ENCODE measurements at regions not wholly inside any gene's neighbourhood (a gene's known extent, or its start where the extent isn't known, plus 50 kb on each side); places are given as distances from the start of the nearest gene placed in this dataset.
"Not testable (repeated sequence)": the region's sequence is repeated elsewhere in the genome, so short reads cannot be mapped to it uniquely, and the experiment has no call there.

DNA sequence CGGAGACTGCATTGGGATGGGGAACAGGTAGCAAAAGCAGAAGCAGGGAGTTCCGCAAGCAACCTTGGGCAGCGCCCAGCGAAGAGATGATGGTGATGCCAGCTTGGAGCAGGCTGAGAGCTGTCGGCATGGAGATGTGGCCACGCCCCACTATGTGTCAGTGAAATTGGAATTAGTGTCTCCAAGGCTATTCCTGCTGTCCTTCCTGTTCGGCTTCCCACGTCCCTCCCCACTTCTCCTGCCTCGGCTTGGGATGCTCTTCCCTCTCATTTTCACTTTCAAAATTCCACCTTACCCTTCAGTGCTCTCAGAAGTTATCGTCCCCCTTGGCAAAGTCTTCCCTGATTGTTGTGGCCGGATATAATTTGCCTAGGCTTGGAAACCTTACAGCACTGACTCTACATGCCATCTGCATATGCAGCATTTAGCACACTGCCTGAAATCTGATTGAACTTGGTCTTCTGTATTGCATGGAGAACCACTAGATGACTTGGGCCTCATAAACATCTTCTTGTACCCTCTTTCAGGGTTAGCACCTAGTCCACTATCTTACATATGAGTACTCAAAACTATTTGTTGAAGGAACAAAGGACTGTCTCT, 270.7 kb upstream of the RUNX1 start:
- DNase-seq (ENCODE audit: low read depth): peak; percentile 17

DNA sequence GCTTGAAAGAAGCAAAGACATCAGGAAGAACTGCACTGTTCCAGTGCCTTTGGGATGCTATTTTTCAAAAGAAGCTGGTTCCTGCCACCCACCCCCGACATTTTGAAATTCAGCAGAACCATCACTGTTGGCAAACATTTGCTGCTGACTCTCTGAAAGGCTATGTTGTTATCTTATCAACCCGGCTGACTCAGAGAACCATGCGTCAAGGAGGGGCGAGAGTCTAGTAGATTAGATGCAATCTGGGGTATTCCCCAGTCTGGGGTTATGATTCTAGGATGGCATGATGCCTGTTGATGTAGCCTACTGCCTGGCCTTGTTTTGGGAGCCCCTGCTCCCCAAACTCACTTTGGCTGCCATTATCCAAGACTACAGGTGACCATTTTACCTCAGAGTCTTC, 267.8 kb upstream of the RUNX1 start:
- peak; percentile 77 for DNase-seq (ENCODE audit: low read depth)

DNA sequence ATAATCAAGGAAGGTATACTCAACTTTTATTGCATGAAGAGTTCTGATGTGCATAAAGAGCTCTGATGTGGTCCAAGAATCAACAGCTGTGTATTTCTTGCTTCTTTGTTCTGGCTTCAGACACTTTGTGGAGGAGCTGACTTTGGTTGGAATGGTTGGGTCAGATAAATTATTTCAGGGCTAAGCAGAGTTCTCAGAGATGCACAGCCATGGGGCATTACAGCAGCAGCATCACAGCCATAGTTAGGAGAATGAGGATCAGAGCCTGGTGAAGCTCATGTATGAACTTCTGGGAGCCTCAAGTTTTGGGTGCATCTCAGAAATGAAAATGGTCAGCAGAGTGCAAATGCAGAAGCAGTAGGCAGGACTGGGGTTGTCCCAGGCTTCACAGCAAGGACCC, 267.4 kb upstream of the RUNX1 start:
- no peak for DNase-seq (ENCODE audit: low read depth)

DNA sequence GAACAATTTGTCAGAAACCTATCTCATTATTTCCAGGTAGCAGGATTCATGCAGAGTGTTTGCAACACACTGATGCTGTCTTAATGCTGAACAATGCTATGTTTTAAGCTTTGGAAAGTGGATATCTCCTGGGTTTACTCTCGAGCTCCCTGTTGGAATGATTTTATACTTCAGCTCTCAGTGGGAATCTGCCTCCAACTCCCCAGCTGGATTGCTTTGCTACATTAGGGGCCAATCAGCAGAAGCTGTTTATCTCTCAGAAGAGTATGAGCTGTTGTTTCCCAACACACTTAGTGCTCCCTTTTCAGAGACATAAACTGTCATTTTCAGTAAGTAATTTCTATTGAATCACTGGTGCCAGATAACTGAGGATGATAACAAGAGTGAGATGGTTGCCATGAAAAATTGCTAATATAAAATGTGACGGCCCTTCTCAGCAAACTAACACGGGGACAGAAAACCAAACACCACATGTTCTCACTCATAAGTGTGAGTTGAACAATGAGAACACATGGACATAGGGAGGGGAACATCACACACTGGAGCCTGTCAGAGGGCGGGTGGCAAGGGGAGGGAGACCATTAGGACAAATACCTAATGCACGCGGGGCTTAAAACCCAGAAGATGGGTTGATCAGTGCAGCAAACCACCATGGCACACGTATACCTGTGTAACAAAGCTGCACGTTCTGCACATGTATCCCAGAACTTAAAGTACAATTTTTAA, 265.9 kb upstream of the RUNX1 start:
- no peak for DNase-seq (ENCODE audit: low read depth)

- DNase-seq (ENCODE audit: low read depth): no peak
Observed at GRCh38 chr21:35311985-35312384, 262.9 kb upstream of the RUNX1 start.

DNA sequence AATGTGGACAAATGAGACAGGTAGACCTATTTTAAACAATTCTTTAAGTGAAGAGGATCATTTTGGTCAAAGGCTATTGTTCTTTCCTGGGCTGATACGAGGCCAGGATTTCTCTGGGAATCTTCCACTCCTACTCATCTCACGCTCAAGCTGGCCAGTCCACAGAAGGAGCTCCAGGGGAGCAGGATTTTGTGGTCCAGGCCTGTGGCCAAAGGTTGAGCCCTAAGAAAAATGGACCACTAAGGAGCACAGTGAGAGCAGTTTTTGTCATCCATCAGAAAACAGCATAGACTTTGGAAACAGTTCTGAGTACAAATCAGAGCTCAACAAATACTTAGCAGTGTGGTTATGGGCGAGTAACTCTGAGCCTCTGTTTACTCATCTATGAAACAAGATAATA, 260.2 kb upstream of the RUNX1 start:
- DNase-seq (ENCODE audit: low read depth): no peak

DNA sequence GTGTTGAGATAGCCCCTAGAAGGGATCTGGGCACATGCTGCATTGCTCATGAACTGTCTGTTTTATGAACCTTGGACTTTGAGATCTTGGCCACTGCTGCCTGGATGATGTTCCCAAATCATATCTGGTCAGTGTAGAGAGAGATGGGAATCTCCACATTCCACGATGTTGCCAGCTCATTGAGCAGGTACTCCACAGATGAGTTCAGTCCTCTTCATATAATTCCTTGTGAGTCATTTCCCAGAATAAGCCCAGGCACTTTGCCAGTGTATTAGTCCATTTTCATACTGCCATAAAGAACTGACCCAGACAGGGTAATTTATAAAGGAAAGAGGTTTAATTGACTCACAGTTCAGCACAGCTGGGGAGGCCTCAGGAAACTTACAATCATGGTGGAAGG, 254.0 kb upstream of the RUNX1 start:
- peak; percentile 81 for DNase-seq (ENCODE audit: low read depth)

GRCh38 chr21:35298757-35299156, 249.7 kb upstream of the RUNX1 start:
- DNase-seq (ENCODE audit: low read depth): no peak

GRCh38 chr21:35297665-35298064, 248.6 kb upstream of the RUNX1 start:
- no peak for DNase-seq (ENCODE audit: low read depth)

GRCh38 chr21:35294231-35294898, 245.3 kb upstream of the RUNX1 start:
- peak; percentile 33 for DNase-seq (ENCODE audit: low read depth)

GRCh38 chr21:35291973-35292627, 243.0 kb upstream of the RUNX1 start:
- DNase-seq (ENCODE audit: low read depth): peak; percentile 56

DNA sequence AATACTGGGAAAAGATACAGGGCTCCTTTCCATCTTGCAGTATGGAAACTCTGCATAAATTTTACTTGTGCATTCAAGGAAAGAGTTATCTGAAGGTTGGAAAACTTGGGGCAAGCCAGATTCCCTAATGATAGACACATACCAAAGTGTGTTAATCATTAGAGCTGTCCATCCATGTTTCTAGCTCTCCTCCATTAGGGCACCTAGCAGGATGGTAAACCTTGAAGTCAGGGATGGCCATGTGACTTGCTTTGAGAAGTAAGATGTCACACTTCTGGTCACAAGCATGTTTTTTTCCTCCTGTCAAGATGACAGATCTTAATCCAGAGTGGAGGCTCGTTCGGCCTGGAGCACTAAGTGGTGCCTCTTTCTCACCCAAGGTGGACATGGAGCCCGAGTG, 241.9 kb upstream of the RUNX1 start:
- no peak for DNase-seq (ENCODE audit: low read depth)

DNA sequence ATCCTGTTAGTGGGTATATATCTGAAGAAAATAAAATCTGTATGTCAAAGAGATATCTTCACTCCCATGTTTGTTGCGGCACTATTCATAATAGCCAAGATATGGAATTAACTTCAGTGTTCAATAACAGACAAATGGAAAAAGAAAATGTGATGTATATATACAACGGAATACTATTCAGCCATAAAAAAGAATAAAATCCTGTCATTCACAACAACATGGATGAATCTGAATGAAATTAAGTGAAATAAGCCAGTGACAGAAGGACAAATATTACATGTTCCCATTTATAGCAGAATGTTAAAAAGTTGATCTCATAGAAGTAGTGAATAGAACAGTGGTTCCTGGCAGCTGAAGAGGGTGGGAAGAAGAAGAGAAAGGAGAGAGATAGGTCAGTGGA, 239.1 kb upstream of the RUNX1 start:
- no peak for DNase-seq (ENCODE audit: low read depth)

- DNase-seq (ENCODE audit: low read depth): no peak
Observed at GRCh38 chr21:35284199-35284598, 235.1 kb upstream of the RUNX1 start.

GRCh38 chr21:35282944-35283343, 233.8 kb upstream of the RUNX1 start:
- no peak for DNase-seq (ENCODE audit: low read depth)

DNA sequence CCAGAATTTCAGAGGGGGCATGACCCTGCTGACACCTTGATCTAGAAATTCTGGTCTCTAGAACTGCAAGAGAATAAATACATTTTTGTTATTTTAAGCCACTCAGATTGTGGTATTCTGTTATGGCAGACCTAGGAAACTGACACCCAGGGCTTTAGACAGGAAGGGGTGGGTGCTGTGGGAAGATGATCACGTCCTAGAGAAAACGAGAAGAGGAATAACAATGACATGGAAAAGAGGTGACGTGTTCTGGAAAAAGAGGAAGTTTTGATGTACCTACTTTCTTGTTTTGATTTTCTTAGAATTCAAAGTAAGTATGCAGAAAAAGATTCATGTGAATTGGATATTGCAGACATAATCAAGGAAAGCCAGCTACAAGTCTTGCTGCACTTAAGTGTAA, 232.9 kb upstream of the RUNX1 start:
- no peak for DNase-seq (ENCODE audit: low read depth)

GRCh38 chr21:35280231-35280630, 231.1 kb upstream of the RUNX1 start:
- no peak for DNase-seq (ENCODE audit: low read depth)

GRCh38 chr21:35275776-35276175, 226.7 kb upstream of the RUNX1 start:
- peak; percentile 20 for DNase-seq (ENCODE audit: low read depth)

DNA sequence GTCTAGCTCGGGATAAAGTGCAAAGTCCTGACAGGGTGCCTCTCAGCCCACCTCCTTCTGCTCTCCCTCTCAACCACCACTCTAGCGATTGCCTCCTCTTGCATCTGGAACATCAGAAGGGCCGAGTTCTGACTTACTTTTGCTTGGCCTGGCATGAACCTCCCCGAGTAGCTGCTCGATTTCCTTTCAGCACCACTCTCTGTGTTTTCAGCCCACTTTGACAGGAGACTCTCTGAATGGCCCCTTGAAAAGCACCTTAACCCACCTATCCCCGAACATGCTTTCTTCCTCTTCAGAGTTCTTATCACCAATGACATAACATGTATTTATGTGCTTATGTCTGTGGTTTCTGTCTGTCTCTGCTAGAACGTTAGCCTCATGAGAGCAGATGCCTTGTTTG, 225.8 kb upstream of the RUNX1 start:
- no peak for DNase-seq (ENCODE audit: low read depth)

- DNase-seq (ENCODE audit: low read depth): no peak
Observed at GRCh38 chr21:35274090-35274489, 225.0 kb upstream of the RUNX1 start.

DNA sequence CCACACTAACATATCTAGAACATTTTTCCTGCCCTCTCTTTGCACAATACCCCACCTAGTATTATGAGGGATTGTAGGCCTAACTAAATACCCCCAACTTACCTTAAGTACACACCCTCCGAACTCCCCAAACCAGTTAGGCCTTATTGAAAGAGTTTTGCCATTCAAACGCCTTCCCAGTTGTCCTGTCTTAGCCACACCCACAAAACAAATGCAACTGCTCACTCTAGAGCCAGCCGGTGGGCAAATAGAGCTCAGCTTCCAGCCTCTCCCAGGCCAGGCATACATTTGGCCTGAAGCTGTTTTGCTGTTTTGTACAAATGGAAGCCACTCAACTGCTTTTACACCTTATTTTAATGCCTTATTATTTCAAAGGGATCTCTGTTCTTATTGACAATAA, 224.2 kb upstream of the RUNX1 start:
- no peak for DNase-seq (ENCODE audit: low read depth)

DNA sequence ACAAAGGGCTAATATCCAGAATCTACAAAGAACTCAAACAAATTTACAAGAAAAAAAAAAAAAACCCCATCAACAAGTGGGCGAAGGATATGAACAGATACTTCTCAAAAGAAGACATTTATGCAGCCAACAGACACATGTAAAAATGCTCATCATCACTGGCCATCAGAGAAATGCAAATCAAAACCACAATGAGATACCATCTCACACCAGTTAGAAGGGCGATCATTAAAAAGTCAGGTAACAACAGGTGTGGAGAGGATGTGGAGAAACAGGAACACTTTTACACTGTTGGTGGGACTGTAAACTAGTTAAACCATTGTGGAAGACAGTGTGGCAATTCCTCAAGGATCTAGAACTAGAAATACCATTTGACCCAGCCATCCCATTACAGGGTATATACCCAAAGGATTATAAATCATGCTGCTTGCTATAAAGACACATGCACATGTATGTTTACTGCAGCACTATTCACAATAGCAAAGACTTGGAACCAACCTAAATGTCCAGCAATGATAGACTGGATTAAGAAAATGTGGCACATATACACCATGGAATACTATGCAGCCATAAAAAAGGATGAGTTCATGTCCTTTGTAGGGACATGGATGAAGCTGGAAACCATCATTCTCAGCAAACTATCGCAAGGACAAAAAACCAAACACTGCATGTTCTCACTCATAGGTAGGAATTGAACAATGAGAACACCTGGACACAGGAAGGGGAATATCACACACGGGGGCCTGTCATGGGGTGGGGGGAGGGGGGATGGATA, 222.4 kb upstream of the RUNX1 start:
- DNase-seq (ENCODE audit: low read depth): not testable (repeated sequence)

Measured in Daoy (cell line).